Liver (tissue), 3 donors: ENCODE measurements at regions not wholly inside any gene's neighbourhood (a gene's known extent, or its start where the extent isn't known, plus 50 kb on each side); places are given as distances from the start of the nearest gene placed in this dataset.

Experiments used
- ATF3 ChIP-seq: IDR thresholded peaks from 2 replicates; pipeline ENCODE4 v1.6.1; 2016; ENCODE audit warnings: antibody characterized with exemption
- CTCF ChIP-seq: fragments of 150-350 bp; IDR thresholded peaks from 2 replicates; pipeline ENCODE4 v1.5.1; 2017; ENCODE audit warnings: improper control_type of control experiment, low read depth, low read length; ENCODE audit not compliant: missing input control
- FOXA1 ChIP-seq: IDR thresholded peaks from 2 replicates; pipeline ENCODE4 v1.6.1; 2016; ENCODE audit warnings: antibody characterized with exemption
- GABPA ChIP-seq, 2 donors: IDR thresholded peaks in 1 of 2; conservative IDR thresholded peaks in 1 of 2; 2 replicates each; pipeline ENCODE4 v1.6.1; 2016; ENCODE audit warnings: antibody characterized with exemption in 2 of 2, mild to moderate bottlenecking in 1 of 2, moderate library complexity in 1 of 2
- JUND ChIP-seq, 2 donors: IDR thresholded peaks; 2 replicates each; pipeline ENCODE4 v1.6.1; 2016; ENCODE audit warnings: antibody characterized with exemption in 2 of 2
- MAX ChIP-seq: IDR thresholded peaks from 2 replicates; pipeline ENCODE4 v1.6.1; 2016; ENCODE audit warnings: antibody characterized with exemption
- SP1 ChIP-seq: IDR thresholded peaks from 2 replicates; pipeline ENCODE4 v1.6.1; 2018; ENCODE audit warnings: antibody characterized with exemption, mild to moderate bottlenecking
- TAF1 ChIP-seq: conservative IDR thresholded peaks from 2 replicates; pipeline ENCODE4 v1.6.1; 2016; ENCODE audit warnings: antibody characterized with exemption, mild to moderate bottlenecking
- YY1 ChIP-seq: IDR thresholded peaks from 2 replicates; pipeline ENCODE4 v1.6.1; 2016; ENCODE audit warnings: antibody characterized with exemption, mild to moderate bottlenecking
- ZBTB33 ChIP-seq: IDR thresholded peaks from 2 replicates; pipeline ENCODE4 v1.6.1; 2016; ENCODE audit warnings: antibody characterized with exemption
- donor health status: healthy.
- donor health status: healthy.

GRCh38 chr10:83678850-83679249, 460.5 kb upstream of the GHITM start:
- TF ChIP-seq ATF3 (no peak), TAF1 (no peak), CTCF (no peak), YY1 (no peak), MAX (no peak), ZBTB33 (no peak), JUND (IDR thresholded peaks at IDR 0.05) (no peak), GABPA (IDR thresholded peaks at IDR 0.05 in 1 of 2, conservative IDR thresholded peaks at IDR 0.05 in 1 of 2) (no peak), SP1 (no peak), FOXA1 (no peak)
